Glutamatergic neuron (in vitro differentiated cells): ENCODE measurements at regions not wholly inside any gene's neighbourhood (a gene's known extent, or its start where the extent isn't known, plus 50 kb on each side); places are given as distances from the start of the nearest gene placed in this dataset.

Experiments
- DNase-seq: peaks from one replicate; pipeline ENCODE4 v3.0.0; 2022
- H3K27ac Mint-ChIP-seq: one replicate; pipeline ENCODE4 v1.8.0; 2020; ENCODE audit warnings: mild to moderate bottlenecking, mixed read lengths, inconsistent platforms; ENCODE audit not compliant: unreplicated experiment
- H3K27me3 Mint-ChIP-seq: one replicate; pipeline ENCODE4 v1.8.0; 2020; ENCODE audit warnings: mild to moderate bottlenecking, moderate library complexity, mixed read lengths, inconsistent platforms; ENCODE audit not compliant: unreplicated experiment
- H3K36me3 Mint-ChIP-seq: one replicate; pipeline ENCODE4 v1.8.0; 2020; ENCODE audit warnings: mild to moderate bottlenecking, mixed read lengths, inconsistent platforms; ENCODE audit not compliant: unreplicated experiment
- H3K4me1 Mint-ChIP-seq: one replicate; pipeline ENCODE4 v1.8.0; 2020; ENCODE audit warnings: mild to moderate bottlenecking, low read depth, mixed read lengths, inconsistent platforms; ENCODE audit not compliant: unreplicated experiment
- H3K4me3 Mint-ChIP-seq: one replicate; pipeline ENCODE4 v1.8.0; 2020; ENCODE audit warnings: mild to moderate bottlenecking, mixed read lengths, inconsistent platforms; ENCODE audit not compliant: unreplicated experiment
- H3K9me3 Mint-ChIP-seq: one replicate; pipeline ENCODE4 v1.8.0; 2020; ENCODE audit warnings: mild to moderate bottlenecking, moderate library complexity, mixed read lengths, inconsistent platforms; ENCODE audit not compliant: unreplicated experiment
- TF ChIP-seq, protein P1 (sequence below): fragments of 200-600 bp; sonication (generic); IDR thresholded peaks from one replicate; pipeline ENCODE4 v1.5.0; 2021; ENCODE audit not compliant: partially characterized antibody, unreplicated experiment

DNA sequence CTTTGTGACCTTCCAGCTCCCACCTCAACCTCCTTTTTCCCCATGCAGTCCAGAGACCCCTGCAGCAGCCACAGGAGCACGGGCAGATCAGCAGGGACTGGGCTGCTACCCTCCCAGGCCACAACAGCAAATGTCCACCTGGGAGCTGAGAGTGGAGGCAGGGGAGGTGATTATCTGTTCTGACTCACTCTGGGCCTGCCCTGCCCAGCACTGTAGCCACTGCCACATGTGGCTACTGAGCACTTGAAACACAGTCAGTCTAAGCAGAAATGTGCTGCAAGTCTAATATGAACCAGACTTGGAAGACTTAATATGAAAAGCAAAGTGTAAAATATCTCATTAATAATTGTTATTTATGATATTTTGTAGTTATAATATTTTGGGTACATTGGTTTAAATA, 148.9 kb upstream of the VANGL1 start:
- TF ChIP-seq, protein P1, sequence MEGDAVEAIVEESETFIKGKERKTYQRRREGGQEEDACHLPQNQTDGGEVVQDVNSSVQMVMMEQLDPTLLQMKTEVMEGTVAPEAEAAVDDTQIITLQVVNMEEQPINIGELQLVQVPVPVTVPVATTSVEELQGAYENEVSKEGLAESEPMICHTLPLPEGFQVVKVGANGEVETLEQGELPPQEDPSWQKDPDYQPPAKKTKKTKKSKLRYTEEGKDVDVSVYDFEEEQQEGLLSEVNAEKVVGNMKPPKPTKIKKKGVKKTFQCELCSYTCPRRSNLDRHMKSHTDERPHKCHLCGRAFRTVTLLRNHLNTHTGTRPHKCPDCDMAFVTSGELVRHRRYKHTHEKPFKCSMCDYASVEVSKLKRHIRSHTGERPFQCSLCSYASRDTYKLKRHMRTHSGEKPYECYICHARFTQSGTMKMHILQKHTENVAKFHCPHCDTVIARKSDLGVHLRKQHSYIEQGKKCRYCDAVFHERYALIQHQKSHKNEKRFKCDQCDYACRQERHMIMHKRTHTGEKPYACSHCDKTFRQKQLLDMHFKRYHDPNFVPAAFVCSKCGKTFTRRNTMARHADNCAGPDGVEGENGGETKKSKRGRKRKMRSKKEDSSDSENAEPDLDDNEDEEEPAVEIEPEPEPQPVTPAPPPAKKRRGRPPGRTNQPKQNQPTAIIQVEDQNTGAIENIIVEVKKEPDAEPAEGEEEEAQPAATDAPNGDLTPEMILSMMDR, result no peak
- H3K4me3 Mint-ChIP-seq, result no peak overlapping the region
- H3K9me3 Mint-ChIP-seq, result peaks cover 2% of the 10 kb centered on the region
- H3K27me3 Mint-ChIP-seq, result no peaks in the 10 kb centered on the region
- no peak for DNase-seq
- no peak overlapping the region for H3K27ac Mint-ChIP-seq
- H3K4me1 Mint-ChIP-seq, result no peaks in the 10 kb centered on the region
- H3K36me3 Mint-ChIP-seq, result no peaks in the 10 kb centered on the region

DNA sequence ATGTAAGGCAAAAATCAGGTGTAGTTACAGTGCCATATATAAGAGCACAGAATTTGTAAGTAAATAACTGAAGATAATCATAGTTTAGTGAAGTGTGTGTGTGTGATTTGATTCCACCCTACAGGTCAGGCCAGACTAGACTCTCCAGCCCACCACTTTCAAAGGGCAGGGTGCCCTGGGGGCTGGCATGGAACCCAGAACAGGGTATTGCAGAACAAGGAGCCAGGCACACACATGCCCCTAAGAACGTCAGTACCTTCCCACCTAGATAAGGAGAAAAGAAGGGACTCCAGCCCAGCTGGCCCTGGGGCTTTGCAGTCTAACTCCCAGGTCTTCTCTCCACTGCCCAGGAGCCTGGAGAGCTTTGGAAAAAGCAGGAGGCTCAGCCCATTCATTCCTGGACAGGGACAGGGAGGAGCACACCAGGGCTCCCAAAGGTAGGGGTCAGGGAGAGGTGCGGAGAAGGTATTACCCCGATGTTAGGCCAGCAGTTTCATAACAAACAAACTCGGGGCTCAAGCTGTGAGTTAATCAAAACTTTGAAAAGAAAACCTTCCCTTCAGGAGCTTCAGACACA, 149.7 kb upstream of the VANGL1 start:
- Mint-ChIP-seq H3K4me3 (no peak overlapping the region), H3K36me3 (no peaks in the 10 kb centered on the region), H3K27ac (no peak overlapping the region), H3K27me3 (no peaks in the 10 kb centered on the region), H3K4me1 (no peaks in the 10 kb centered on the region), H3K9me3 (peaks cover 2% of the 10 kb centered on the region)
- TF ChIP-seq, protein P1, result no peak
- no peak for DNase-seq

DNA sequence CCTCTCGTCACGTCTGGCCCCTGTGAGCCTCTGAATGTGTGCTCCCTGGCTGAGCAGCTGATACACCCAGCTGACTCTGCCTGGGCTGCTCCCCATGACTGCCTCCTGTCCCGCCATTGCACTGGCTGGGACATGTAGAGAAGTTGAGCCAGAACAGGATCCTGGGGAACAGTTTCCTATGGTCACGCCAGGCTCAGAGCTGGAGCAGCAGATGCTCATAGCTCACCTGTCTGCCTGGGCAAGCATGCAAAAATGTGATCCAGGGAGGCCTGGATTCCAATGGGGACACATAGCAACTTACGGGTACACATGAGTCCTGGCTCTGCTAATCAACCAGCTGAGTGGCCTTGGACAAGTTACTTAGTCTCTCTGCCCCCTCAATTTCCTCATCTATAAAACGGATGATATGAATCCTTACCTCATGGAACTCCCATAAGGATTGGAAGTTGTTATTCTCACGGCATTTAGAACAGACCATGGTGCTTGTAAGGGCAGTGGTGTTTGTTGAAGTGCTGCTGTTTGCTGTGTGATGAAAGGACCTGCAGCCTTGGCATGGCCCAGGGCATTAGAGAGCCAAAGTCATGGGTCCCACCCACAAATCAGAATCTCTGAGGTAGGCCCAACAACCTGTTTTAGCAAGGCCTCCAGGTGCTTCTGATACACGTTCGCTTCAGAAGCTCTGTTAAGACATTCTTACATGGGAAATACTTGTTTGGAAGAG, 150.3 kb upstream of the VANGL1 start:
- Mint-ChIP-seq H3K4me3 (no peak overlapping the region), H3K9me3 (peaks cover 2% of the 10 kb centered on the region), H3K4me1 (no peaks in the 10 kb centered on the region), H3K36me3 (no peaks in the 10 kb centered on the region), H3K27ac (no peak overlapping the region), H3K27me3 (no peaks in the 10 kb centered on the region)
- DNase-seq, result no peak
- TF ChIP-seq, protein P1, result no peak

DNA sequence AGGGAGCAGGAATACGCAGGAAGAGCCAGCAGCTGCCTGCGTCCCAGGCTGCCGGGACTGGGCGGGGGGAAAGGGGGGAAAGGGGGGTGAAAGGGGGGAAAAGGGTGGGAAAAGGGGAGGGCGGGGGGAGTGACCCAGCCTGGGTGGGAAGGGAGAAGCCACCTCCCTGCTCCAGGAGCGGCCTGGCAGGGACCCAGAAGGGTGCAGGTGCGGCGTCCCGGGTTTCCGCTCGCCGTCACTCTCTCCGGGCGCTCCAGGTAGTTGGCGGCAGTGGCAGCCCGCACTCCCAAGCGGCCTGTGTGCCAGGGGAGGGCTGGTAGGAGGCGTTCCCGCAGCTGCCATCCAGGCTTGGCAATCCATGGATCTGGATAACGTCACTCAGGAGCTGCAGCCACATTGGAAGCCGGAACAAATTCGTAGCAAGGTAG, 141.0 kb upstream of the NGF start:
- TF ChIP-seq, protein P1, result no peak
- DNase-seq, result no peak
- H3K27ac Mint-ChIP-seq, result no peak overlapping the region
- H3K9me3 Mint-ChIP-seq, result peaks cover 8% of the 10 kb centered on the region
- no peaks in the 10 kb centered on the region for H3K4me1 Mint-ChIP-seq
- peaks cover 3% of the 10 kb centered on the region for H3K27me3 Mint-ChIP-seq
- H3K4me3 Mint-ChIP-seq, result no peak overlapping the region
- no peaks in the 10 kb centered on the region for H3K36me3 Mint-ChIP-seq

DNA sequence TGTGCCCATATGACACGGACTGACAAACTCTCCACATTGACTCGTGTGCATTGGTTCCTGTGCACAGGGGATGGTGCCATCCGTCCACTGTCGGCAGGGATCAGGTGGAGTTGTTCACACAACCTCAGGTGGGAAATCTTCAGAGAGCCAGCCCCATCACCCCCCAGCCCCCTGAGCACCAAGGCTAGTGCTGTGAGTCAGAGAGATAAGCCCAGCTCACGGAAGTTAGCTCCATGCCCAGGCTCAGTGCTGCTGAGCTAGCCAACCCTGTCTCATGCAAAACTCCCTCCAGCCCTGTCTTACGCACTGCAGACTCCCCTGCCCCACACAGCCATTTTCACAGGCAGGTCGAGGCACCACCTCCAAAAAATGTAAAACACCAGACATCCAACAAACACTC, 139.0 kb upstream of the NGF start:
- TF ChIP-seq, protein P1, result no peak
- H3K4me3 Mint-ChIP-seq, result no peak overlapping the region
- H3K27me3 Mint-ChIP-seq, result peaks cover 5% of the 10 kb centered on the region
- H3K27ac Mint-ChIP-seq, result no peak overlapping the region
- H3K36me3 Mint-ChIP-seq, result peaks cover 3% of the 10 kb centered on the region
- H3K9me3 Mint-ChIP-seq, result peaks cover 5% of the 10 kb centered on the region
- no peak for DNase-seq
- H3K4me1 Mint-ChIP-seq, result no peaks in the 10 kb centered on the region
